GF-D8 (cell line): ENCODE measurements at regions not wholly inside any gene's neighbourhood (a gene's known extent, or its start where the extent isn't known, plus 50 kb on each side); places are given as distances from the start of the nearest gene placed in this dataset.

ENCODE experiments used
- DNase-seq: peaks from one replicate; lab custom pipeline; 2025; lab: John Stamatoyannopoulos, UW

DNA sequence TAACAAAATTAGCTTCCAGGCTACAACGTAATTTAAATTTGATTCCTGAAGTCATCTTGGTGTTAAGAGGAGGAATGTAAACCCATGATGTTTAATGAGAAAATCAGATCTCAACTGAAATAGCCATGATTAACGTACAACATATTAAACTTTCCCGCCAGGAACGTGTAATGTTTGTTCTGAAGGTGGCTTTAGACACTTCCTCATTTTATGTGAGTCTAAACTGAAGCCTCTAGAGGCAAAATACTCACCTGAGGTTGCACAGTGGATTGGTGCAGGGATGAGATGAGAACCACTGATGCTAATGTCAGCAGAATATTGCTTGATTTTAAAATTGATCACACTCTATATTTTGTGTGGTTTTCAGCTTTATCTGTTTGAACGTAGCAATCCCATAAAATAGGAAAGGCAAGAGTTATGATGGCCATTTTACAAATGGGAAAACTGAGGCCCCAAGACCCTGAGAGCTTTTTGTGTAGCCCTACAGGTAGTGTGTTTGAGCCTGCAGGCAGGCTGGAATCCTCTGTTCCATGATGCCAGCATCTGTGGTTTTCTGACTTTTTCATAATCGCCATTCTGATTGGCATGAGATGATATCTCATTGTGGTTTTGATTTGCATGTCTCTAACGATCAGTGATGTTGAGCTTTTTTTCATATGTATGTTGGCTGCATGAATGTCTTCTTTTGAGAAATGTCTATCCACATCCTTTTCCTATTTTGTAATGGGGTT is 243.7 kb upstream of the BMPER start:
- DNase-seq = no peak

DNA sequence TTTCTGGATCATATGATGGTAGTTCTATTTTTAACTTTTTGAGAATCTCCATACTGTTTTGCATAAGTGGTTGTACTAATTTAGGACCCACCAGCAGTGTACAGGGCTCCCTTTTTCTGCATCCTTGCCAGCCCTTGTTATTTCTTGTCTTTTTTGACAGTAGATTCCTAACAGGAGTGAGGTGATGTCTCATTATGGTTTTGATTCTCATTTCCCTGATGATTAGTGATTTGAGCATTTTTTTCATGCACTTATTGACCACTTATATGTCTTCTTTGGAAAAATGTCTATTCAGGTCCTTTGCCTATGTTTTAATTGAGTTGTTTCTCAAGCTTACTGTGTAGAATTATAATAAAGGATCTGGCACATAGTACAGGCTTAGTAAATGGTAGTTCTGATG is 238.8 kb upstream of the BMPER start:
- no peak for DNase-seq

DNA sequence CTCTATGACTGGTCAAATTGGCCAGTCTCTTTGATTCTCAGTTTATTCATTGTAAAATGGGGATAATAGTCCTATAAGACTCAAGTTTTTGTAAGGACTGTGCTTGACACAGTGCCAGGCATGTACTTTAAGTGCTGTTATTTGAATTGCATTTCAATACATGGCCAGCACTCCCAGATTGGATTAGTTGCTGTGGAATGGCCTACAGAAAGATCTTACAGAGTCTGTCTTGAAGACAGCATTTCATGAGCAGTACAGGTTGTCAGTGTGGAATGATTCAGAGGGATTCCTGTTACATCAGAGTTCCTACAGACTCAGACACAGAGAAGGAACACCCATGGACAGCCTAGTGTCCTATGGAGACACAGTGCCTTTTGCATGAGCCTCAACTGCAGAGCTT is 238.1 kb upstream of the BMPER start:
- no peak for DNase-seq

DNA sequence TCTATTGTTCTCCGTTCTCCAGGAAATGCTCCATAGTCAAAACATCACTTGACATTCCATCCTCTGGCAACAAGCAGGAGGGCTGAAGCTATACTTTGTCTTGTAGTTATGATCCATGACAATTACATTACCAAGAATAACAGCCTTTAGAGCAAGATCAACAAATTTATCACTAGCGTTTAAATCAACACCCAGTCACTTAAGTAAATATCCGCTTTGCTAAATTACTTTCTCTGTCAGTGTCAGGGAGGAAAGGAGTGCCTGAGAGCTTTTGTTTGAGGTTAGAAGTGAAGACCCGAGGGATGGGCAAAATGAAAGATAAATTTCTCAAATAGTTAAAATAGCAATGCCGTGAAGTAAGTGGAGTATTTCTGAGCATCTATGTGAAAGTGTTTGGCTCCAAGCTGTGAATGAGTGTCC is 236.1 kb upstream of the BMPER start:
- no peak for DNase-seq

DNA sequence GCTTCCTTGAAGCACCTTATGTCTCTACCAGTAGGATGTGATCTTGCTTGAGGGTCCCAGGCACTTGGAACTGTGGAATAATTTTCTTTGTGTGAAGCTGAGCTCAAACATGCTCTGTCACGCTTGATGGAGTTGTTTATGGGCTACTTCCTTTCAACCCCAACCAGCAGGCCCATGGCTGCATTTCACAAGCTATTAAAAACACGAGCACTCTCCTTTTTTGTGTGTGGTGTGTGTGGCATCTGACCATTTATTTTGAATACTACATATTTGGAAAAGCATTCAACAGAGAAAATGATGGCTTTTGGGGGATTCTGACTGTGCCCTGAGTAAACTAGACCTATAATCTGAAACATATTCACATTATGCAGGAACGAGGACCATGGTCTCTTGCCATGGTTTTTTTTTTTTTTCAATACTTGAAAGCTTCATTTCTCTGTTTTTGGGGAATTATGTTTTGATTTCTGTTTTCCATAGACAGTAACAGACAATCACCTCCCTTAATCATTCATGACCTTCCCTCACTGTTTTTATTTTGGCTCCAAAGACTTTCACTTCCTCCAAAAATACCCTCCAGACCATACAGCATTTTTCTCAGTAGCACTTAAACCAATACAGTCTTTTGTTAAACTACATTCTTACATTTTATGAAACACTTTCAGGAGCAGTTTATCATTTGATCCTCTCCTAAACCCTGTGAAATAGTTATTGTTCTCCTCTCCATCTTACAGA is 233.6 kb upstream of the BMPER start:
- DNase-seq = no peak

DNA sequence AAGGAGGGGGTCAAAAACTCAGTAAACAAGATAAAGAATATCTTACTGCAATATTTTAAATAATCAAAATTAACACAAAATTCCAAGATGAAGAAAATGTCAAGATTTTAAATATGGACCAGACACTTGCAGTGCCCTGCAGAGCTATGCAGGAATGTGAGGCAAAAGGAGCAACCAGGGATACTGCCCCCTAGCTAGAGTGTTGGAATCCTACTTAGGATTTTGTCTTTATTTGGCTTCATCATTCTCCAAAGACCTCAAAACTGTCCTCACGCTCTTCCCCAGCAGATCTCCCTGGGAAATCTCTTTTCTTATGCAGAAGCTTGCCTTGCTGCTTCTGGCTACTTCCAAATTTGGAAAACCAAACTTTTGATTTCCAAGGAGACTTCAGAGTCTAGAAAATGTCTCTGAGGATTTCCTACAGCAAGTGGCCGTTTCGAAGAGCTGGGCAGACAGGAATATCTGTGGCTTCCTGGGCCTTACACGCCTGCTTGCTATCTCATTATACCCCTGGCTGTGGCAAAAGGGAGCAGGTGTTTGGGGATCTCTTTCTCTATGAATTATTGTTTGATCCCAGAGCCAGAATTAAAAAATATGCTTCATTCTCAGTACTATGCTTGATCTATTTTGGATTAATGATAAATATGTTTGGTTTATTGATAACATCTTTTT is 232.2 kb upstream of the BMPER start:
- no peak for DNase-seq

DNA sequence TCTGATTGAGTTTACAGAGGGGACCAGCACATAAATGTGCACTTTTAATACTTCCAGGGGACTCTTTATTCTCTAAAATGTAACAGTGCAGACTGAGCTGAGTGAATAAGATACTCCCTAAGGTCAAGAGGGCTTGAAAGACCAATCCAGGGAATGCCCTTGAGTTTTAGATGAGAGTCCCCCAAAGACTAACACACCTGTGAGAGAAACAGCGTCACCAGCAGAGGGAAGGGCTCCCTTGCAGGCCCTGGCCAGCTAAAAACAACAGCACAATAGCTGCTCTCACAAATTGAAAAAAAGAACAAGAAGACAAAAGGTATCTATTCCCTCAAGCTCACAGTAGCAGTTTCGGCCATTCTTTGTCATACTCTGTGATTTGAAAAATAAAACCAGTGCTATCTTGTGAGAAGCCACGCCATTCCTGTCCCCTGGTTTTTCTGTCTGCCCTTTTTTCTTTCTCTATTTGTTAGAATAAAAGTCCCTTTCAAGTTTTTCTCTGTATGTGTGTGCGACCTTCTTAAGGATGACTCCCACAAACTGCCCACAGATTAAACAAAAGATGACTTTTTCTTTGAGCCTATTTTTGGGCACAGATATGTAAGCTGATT is 230.4 kb upstream of the BMPER start:
- no peak for DNase-seq

DNA sequence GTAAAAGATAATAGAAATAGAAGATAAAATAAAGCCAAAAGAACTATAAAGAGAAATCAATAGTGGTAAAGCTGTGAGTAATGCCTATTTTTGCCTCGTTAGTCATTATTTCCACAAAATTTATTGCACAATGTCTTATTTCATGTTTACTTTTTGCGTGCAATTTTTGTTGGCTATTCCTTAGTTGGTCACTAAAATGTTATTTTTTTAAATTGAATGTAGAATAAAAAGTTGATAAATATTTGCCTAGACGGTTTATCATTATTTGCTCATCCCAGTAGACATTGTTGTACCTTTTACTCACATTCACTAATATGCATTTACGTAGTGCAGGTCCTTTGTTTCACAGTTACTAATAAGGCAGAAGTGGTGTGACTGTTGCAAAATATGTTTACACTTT is 227.8 kb upstream of the BMPER start:
- DNase-seq = no peak

DNA sequence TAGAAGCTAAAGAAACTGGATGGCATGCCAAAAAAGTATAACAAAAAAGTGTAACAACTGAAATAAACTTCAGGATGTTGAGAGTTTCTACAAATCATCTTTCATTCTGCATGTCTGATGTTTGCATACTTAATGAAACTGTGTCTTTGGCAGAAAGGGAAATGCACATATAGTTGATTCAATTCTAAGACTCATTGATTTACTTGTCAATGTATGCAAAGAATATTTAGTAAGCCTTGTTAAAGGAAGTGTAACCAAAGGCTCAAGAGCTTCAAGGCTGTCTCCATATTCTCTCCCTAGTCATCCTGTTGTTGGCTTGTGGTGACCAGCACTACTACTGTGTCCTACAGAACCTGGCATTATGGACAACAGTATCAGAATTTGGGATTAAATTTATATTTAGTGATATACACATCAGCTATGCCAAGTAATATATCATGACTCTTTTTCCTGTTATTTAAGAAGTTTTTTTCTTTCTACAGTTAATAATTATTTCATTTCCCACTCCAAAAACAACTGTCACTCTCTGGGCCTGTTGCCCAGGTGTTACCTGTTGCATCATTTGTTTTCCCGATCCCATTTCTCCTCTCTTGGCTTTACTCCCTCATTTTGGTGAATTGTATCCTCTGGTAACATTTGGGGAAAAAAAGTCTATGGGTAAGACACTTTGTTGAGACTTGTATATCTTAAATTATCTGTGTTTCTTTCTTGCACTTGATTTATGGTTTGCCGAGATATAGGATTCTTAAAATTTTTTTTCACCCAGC is 226.6 kb upstream of the BMPER start:
- DNase-seq = no peak

DNA sequence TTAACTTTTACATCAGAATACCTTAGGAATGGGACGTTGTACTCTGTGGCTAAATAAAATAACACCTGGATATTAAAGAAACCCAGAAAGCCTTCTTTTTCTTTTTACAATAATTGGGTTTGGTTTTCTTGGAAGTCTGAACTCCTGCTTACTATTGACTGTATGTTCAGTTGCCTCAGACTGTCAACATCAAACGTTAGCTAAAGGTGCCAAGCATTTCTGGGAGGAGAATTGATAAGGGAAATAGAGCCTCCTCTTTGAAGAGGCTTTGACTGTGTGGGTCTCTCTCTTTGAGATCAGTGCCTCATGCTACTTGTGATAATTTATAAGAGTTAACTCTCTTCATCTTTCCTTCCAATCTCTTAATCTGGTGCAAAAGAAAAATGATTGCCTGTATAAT is 224.7 kb upstream of the BMPER start:
- DNase-seq = no peak

DNA sequence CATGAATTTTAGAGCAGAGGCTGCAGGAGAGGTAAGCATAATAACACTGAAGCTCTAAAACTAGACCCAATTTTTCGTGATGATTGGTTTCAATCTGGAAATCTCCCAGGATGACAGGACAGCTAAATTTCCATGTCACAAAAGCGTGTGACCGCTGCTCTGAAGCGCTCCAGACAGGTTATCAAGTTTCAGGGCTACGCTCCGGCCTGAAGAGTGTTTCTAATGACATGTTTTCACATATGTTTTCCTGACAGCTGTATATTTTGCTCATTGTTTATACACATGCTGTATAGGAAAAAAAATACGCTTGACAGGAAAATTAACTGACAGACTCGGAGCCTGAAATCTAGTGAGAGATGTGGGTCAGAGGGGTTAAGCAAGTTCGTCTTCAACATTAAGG is 219.8 kb upstream of the BMPER start:
- DNase-seq = no peak

DNA sequence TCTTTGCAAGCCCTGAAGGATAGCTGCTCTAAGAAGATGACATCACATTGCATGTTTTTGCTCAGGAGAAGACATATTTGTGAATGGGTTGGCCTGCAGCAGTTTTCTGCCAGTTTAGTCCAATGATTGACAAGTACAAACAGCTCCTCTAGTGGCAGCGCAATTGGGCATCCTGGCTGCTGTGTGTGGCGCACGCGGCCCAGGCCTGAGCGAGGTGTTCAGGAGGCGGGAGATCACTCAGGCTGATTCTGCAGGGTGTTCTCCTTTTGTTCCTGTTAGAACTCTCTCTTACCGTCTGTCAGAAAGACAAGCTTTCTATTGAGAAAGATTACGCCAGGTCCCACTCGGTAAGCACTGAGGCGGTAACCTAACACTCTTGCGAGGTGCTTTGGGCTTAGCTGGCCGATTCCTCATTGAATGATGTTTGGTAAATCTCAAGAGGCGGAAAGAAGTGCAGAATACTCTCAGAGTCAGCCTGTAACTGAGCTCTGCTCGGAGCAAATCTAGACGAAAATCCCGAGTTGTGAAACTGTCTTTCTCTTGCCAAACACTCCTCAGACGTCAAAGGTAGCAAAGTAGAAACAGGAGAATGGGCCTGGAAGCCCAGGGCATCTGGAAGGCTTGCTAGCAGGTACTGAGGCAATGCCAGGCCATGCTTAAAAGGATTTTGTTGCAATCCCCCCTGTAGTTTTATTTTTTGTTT is 219.2 kb upstream of the BMPER start:
- no peak for DNase-seq

DNA sequence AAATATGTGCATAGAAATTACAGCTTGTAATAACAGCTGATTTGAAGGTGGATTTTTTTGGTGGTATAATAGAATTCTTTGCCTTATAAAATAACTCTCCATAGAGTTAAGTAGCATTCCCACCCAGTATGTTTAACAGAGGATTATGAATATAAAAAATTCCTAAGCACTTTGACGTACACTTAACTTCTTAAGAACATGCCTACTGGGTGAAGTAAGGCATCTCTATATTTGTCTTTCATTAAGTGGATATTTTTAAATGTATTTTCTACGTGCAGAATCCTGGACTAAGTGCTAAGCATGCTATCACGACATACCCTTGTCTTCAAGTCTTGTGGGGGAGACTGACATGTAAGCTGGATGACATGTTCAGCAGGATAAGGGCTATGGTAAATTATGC is 217.7 kb upstream of the BMPER start:
- DNase-seq = no peak

DNA sequence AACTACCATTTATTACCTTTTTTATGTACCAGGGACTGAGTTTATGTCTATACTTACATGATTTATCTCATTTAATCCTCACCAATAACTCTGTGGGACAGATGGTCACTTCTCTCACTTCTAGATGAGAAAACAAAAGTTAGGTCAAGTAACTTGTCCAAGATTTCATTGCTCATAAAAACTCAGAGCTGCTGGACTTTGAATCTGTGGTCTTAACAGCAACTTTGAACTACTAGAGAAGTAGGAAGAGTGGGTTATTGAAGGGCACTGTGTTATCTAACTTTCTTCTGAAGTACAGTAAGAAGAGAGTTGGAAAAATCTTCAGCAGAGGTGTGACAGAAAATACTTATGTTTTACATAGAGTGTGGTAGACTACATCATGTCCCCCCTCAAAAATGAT is 214.2 kb upstream of the BMPER start:
- DNase-seq = no peak

DNA sequence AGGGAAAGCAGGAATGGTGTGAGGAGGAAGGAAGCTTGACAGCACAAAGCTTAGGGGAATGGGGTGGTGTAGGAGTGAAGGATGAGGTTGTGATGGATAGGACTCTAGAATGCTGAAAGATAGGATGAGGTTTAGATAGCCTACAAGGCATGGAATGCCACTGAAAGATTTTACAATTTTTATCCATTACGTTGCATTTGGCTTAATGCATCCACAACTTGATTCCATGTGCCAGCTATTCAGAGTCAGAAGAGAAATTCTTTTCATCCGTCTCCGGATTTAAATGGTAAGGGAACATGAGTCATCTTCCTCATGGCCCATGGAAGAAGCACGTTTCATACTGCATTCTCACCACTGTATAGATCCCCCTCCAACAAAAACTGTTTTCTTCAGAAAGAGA is 212.4 kb upstream of the BMPER start:
- DNase-seq = no peak

DNA sequence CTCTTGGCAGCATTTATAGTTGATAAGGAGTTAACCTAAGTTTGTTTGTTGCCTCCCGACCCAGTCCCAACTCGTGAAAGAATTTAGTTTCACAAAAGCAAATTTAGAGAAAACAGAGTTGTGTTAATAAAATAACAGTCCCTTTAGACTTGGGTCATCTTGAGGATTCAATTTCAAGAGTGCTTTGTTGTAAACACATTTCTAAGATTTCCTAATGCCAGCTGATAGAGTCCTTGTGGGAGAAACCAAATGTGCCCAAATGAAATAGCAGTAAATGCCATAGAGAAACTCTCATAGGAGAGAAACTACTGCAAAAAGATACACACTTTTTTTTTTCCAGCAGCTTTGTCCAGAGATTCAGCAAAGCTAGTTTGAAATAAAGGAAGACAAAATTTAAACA is 211.3 kb upstream of the BMPER start:
- DNase-seq = no peak

DNA sequence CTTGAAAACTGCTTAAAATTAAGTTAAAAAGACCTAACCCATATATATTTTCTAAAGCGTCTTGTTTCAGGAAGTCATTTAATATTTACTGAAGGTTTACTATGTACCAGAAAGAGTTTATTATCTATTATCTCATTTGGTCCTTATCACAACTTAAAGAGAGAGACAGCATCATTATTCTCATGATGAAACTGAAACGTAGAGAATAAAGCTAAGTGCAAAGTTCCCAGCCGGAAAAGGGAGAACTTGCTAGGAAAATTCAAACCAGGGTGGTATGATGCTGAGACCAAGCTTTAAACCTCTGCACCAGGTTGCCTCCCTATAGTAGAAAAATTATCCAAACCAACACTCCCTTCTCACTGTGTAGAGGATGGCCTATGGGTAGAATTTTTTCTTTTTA is 207.7 kb upstream of the BMPER start:
- DNase-seq = no peak

DNA sequence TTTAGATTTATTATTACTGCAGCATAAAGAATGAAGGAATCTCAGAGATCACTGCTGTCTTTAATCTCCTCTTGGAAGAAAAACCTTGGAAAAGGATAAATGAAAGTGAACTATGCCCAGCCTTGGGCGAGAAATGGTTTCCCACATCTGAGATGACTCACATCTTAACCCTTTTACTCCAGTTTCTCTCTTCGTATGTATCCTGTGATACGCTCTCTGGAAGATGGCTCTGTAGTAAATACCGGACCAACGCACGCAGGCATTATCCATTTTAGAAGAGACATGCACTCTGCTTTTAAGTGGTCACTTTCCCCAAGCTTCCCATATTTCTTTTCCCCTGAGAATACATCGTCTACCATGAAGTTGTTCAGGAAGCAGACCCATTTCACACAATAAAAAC is 207.3 kb upstream of the BMPER start:
- no peak for DNase-seq

DNA sequence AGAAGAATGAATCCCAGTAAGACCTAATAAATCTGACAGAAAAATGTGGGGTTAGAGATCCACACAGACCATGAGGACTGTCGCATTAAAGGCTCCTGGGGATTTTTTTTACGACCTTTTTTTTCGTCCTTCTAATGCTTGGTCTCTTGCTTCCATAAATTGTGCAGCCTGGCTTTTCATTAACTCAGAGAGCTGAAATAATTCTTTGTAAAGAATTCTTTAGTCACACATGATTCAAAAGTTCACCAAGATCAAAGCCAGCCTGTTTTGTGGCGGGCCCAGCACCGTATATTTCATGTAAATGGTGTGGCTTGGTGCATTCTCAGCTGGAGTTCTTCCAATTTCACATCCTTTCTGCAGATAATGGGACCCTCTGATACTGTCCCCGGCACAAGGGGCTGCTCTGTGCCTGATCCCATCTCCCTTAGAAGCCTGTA is 206.6 kb upstream of the BMPER start:
- DNase-seq = no peak

DNA sequence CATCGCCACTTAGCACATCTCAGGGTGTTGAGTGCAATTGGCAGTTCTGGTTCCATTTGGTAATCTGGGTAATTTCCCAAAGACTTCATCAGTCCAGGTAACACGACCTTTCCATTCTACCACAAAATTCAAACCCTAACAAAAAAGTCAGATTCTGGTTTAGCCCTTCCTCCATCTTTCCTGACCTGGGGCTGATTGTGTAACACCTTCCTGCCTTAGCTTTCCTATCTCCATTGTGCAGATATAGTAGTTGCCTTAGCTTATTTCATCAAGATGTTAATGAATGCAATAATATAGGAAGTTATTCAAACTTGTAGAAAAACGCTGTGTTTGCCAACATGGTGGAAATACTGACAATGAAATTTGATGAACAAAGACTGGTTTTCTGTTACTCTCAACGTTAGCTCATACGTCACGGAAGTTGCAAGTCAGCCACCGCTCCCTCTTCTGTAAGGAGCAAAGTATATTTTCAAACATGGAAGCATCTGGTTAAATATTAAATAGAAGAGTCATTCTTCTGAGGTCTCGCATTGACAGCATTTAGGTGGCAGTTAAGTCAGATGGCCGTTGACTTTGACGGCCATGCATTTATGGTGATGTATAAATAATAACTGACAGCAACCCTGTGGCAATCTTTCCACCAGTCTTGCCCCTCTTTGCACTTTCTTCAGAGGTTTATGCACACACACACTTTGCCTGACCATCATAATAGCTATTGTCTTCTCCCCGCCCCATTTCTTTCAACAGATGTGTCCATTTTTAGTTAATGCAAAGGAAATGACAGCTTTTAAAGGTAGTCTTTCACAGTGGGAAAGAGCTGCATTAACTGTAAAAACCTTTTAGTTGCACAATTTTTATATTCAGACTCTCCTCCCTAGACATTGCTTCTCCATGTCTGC is 205.1 kb upstream of the BMPER start:
- no peak for DNase-seq
